Kidney (tissue), 13 donors: ENCODE measurements at regions not wholly inside any gene's neighbourhood (a gene's known extent, or its start where the extent isn't known, plus 50 kb on each side); places are given as distances from the start of the nearest gene placed in this dataset.
"Not testable (repeated sequence)": the region's sequence is repeated elsewhere in the genome, so short reads cannot be mapped to it uniquely, and the experiment has no call there.

ENCODE experiments used
- DNase-seq, 5 donors: peaks; one replicate each; pipeline ENCODE4 v3.0.0-alpha.2; 2013 to 2020
- FAIRE-seq: peaks from 2 replicates; lab custom pipeline; 2012; peaks lifted over from hg19 to GRCh38; lab: Jason Lieb, UNC
- H3K27ac ChIP-seq, 2 donors: one replicate each; pipeline ENCODE4 v1.7.0; 2013; ENCODE audit warnings: low read depth in 2 of 2, low read length in 2 of 2, inconsistent platforms in 1 of 2
- H3K27me3 ChIP-seq: one replicate; pipeline ENCODE4 v1.7.1; 2013; ENCODE audit warnings: low read length, inconsistent platforms; ENCODE audit not compliant: control insufficient read depth, insufficient read depth
- H3K36me3 ChIP-seq, 3 donors: one replicate each; pipeline versions ENCODE4 v1.7.0 to v1.7.1; 2013; ENCODE audit warnings: low read length in 3 of 3, control low read depth in 1 of 3, inconsistent platforms in 1 of 3; ENCODE audit not compliant: insufficient read depth in 3 of 3, control insufficient read depth in 2 of 3
- H3K4me1 ChIP-seq, 3 donors: one replicate each; pipeline versions ENCODE4 v1.7.0 to v1.7.1; 2013; ENCODE audit warnings: low read length in 3 of 3, inconsistent platforms in 1 of 3, low read depth in 1 of 3; ENCODE audit not compliant: control insufficient read depth in 2 of 3, insufficient read depth in 2 of 3
- H3K4me3 ChIP-seq, 3 donors: one replicate each; pipeline versions ENCODE4 v1.7.0 to v1.8.1; 2013; ENCODE audit warnings: low read length in 3 of 3, control low read depth in 1 of 3, inconsistent platforms in 1 of 3
- H3K9ac ChIP-seq, 3 donors: one replicate each; pipeline versions ENCODE4 v1.7.0 to v1.7.1; 2013; ENCODE audit warnings: low read length in 3 of 3, control low read depth in 1 of 3, inconsistent platforms in 1 of 3
- H3K9me3 ChIP-seq, 3 donors: one replicate each; pipeline versions ENCODE4 v1.7.0 to v1.7.1; 2013; ENCODE audit warnings: low read length in 3 of 3, control low read depth in 1 of 3, inconsistent platforms in 1 of 3; ENCODE audit not compliant: control insufficient read depth in 2 of 3, insufficient read depth in 1 of 3
- CTCF ChIP-seq: IDR thresholded peaks from 3 replicates; pipeline ENCODE4 v1.5.1; 2012; ENCODE audit warnings: mild to moderate bottlenecking, moderate library complexity, borderline replicate concordance; ENCODE audit not compliant: insufficient read depth; ENCODE audit errors: extremely low read depth
- intact Hi-C: fragments of 100-400 bp; cut with DNase I; formaldehyde crosslinking; loops from one replicate; pipeline ENCODE4 v1.11.1; 2022
- donor health status: control.
- donor health status: control.
- donor health status: control.
- donor health status: control.
- donor health status: control.
- donor health status: DM: yes; HTN: yes; CAD: no.
- donor health status: Normal renal cell carcinoma (clear cell type).

DNA sequence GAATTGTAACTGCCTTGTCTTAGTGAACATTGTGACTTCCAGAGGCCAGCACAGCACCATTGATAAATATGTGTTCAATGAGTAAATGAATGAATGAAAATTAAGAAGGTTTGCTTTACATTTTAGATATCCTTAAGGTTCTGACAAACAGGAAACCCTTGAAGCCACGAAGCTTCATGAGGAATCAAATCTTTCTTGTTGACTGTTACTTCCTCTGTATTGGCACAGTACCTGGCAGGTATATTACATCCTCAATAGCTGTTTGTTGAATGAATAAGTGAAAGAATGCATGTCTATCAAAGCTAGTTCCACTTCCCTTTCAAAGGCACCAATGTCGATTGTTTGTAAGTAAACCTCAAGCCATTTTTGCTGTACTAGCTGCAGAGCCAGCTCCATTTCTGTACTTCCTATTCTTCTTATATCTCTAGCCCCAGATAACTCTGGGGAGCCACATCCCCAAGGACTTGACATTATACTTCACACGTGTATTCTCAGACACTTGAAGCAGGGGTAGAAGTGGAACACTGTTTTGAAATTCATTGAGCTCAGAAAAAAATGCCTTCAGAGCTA, 140.3 kb upstream of the RAG2 start:
- no peaks in the 10 kb centered on the region for H3K27me3 ChIP-seq
- H3K9me3 ChIP-seq, result no peaks in the 10 kb centered on the region
- intact Hi-C loops, result no loop called here
- H3K36me3 ChIP-seq, result no peaks in the 10 kb centered on the region
- no peak overlapping the region for H3K4me3 ChIP-seq
- H3K4me1 ChIP-seq, result no peaks in the 10 kb centered on the region
- no peak overlapping the region for H3K9ac ChIP-seq
- no peak overlapping the region for H3K27ac ChIP-seq
- TF ChIP-seq CTCF, result no peak
- DNase-seq, result no peak
- no peak for FAIRE-seq

GRCh38 chr11:36736103-36736502, 138.1 kb upstream of the RAG2 start:
- no peak for TF ChIP-seq CTCF
- Histone ChIP-seq H3K36me3 (no peaks in the 10 kb centered on the region), H3K4me3 (no peak overlapping the region), H3K4me1 (no peaks in the 10 kb centered on the region), H3K27ac (no peak overlapping the region), H3K27me3 (no peaks in the 10 kb centered on the region), H3K9me3 (no peaks in the 10 kb centered on the region), H3K9ac (no peak overlapping the region)
- DNase-seq, result no peak
- intact Hi-C loops, result no loop called here
- no peak for FAIRE-seq

DNA sequence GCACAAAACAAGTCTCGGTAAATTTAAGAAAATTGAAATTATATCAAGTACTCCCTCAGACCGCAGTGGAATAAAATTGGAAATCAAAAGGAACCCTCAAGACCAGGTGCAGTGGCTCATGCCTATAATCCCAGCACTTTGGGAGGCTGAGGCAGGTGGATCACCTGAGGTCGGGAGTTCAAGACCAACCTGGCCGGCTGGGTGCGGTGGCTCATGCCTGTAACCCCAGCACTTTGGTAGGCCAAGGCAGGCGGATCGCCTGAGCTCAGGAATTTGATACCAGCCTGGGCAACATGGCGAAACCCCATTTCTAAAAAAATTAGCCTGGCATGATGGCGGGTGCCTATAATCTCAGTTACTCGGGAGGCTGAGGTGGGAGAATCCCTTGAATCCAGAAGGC, 135.7 kb upstream of the RAG2 start:
- FAIRE-seq, H3K27me3 ChIP-seq, DNase-seq, intact Hi-C loops, H3K9me3 ChIP-seq, H3K4me1 ChIP-seq, H3K9ac ChIP-seq, H3K4me3 ChIP-seq, H3K27ac ChIP-seq, H3K36me3 ChIP-seq: not testable (repeated sequence)

- no peak for DNase-seq
- no peak overlapping the region for H3K27ac ChIP-seq
- no peaks in the 10 kb centered on the region for H3K9me3 ChIP-seq
- H3K27me3 ChIP-seq, result no peaks in the 10 kb centered on the region
- no peaks in the 10 kb centered on the region for H3K36me3 ChIP-seq
- no peak overlapping the region for H3K9ac ChIP-seq
- H3K4me3 ChIP-seq, result no peak overlapping the region
- intact Hi-C loops, result no loop called here
- no peaks in the 10 kb centered on the region for H3K4me1 ChIP-seq
- TF ChIP-seq CTCF, result no peak
- FAIRE-seq, result no peak
Observed at GRCh38 chr11:36730761-36731160, 132.7 kb upstream of the RAG2 start.
